D341Med (cell line): ENCODE measurements at regions not wholly inside any gene's neighbourhood (a gene's known extent, or its start where the extent isn't known, plus 50 kb on each side); places are given as distances from the start of the nearest gene placed in this dataset.
"Not testable (repeated sequence)": the region's sequence is repeated elsewhere in the genome, so short reads cannot be mapped to it uniquely, and the experiment has no call there.

Experiments used
- DNase-seq: peaks from one replicate; pipeline ENCODE4 v3.0.0; 2012; ENCODE audit warnings: low spot score

GRCh38 chr2:145771525-145771924 lies 1251.6 kb upstream of the ZEB2 start:
- no peak for DNase-seq

DNA sequence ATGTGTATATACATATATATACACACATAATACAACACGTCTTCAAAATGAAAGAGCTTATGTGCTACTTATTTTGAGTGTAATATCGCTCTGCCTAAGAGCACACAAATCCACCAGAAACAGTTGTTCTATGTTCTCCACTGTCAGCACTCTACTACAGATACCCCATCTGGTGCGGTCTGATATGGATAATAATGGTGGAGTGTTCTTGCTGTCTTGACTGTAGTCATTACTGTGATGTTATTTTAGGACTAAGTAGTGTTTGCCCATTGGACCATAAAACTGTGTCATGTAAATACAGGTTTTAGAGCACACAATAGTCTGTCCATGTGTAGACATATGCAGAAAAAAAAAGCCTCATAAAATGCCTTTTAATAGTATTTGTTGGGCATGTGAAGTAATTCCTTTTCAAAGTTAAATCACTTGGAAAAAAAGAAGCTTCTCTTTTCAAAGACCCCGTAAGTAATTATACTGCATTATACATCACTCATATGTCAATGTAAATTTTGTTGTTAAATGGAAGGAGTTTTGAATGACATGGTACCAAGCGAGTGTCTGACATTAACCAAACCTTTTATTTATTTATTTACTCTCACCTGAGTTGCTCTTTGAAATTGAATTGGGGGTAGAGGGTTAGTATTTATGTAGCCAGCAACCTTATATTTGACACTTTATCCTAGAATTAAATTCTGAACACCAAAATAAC lies 1249.2 kb upstream of the ZEB2 start:
- no peak for DNase-seq

- DNase-seq, result no peak
These were observed 1246.0 kb upstream of the ZEB2 start for GRCh38 chr2:145765874-145766273.

DNA sequence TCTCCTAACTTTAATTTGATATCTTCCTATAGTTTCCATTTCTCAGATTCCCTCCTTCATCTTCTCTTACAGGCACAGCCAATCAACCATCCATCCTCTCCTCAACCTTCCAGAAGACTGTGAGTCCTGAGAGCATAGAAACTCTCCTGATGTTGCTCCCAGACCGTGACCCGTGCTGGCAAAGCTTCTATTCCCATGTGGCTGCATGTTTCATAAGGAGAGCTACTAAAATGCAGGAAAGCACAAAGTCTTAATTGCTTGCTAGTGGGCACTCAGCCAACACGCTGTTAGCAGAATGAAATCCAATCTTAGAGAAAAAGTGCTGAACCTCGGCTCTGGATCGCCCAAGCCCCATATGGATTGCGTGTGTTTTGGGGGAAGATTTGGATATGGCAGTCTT lies 1244.7 kb upstream of the ZEB2 start:
- DNase-seq, result peak; percentile 28

GRCh38 chr2:145760781-145761649 lies 1241.1 kb upstream of the ZEB2 start:
- DNase-seq, result no peak

DNA sequence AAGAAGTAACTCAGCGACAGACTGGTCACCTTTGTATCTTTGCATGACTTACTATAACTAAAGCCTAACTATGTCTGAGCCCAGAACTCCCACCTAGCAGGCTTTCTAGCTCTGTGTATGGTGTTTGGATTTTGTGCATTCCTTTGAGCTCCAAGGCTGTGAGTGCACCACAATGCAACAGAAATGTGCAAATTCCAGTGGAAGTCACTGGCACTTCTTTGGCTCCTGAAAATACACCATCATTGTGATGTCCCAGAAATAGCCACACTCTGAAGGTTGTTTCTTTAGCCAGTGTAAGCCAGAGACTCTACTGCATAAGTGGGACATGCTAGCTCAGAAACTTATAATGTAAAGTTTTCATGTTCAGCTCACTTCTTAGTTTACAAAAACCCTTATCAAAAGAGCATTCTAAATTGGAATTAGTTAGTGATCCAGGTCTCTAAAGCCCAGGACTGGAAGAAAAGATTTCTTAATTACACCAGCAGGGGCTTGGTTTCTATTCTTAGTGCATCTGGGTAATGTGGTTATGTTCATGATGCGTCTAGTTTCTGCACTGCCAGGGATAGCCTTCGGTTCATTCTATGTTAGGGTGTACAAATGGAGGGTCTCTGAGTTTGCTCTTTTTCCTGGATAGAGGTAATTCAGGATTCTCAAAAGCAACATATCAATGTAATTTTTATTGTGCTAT lies 1239.5 kb upstream of the ZEB2 start:
- no peak for DNase-seq

- DNase-seq, result no peak
These were observed 1237.8 kb upstream of the ZEB2 start for GRCh38 chr2:145757503-145758246.

GRCh38 chr2:145755019-145755837 lies 1235.3 kb upstream of the ZEB2 start:
- DNase-seq, result no peak

DNA sequence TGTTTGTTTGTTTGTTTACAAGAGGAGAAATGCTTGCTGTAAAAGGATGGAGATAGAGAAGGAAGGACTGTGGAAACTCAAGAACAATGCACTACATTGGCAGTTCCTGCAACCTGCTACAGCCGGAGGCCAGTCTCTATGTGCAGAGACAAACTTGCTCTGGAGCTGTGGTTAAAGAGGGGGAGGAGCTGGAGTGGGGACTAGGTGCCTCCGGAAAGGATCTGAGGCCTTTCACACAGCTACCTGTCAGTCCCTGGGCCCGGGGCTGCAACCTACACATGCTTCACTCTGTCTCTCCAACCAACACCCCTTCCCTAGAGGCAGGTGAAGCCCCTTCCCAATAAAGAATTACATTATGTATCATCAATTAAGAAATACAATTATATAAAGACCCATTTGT lies 1234.0 kb upstream of the ZEB2 start:
- DNase-seq, result no peak

GRCh38 chr2:145753041-145753608 lies 1233.2 kb upstream of the ZEB2 start:
- no peak for DNase-seq

DNA sequence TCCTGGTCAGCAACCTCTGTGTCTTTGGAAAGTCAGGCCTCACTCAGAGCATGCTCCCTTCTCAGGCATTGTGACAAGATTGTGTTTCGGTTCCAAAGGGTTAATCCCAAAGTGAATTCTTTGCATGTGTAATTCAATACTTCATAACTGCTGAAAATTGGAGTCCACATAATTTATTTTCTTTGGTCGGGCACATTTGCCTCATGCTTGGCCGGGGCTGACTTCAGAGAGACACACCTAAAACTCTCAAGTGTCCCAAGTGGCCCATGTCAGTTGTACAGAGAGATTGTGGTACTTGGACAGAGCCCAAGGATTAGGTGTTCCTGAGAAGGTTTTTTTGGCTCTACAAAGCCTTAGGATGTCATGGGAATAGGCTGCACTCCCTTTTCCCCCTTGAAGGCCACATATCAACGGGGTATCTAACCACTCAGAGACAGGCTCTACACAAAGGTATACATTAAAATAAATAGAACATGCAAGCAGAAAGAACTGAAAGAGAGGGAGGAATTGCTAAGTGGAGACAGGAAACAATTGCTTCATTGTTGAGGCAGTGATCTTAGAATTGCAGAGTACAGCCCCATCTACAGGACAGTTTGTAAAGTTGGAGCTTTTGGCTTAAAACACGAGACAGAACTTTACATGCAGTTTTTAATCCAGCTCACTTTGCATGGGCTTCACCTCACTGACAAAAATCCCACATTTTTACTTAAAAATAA lies 1232.3 kb upstream of the ZEB2 start:
- DNase-seq, result peak; percentile 48

- no peak for DNase-seq
These were observed 1231.7 kb upstream of the ZEB2 start for GRCh38 chr2:145751629-145752028.

DNA sequence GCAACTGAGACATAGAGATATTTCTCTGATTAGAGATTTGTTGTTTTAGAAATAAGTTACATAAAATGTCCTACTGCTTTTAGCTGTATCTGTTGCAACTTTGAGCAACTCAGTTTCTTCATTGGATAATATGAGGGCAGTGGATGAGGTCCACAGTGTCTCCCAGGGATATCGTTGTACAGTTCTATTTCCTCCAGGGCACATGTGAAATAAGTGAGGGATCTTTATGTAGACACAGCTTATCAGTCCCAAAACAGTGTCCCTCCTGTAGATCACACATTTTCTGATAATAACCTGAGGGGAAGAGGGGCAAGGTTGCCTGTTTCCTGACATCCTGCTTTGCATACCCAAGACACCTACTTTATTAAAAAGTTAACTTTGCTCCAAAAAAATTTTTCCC lies 1231.2 kb upstream of the ZEB2 start:
- DNase-seq, result no peak

DNA sequence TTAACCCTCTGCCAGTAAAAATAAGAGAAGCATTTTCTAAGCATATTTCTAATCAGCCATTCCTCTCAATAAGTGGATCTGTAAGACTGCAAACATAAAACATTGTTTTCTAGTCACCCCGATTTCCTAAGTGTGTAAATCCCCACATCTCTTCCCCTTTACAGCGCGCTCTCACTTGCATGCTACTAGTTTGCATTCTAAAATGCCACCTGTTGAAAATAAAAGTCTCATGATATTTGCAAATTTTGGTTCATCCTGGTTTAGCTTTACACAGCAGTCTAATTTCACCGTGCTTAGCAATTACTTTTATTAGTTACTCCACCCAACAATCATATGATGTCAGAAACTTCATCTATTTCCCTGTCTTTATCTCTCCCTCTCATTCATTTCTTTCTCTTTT lies 1230.7 kb upstream of the ZEB2 start:
- DNase-seq, result no peak

GRCh38 chr2:145750144-145750543 lies 1230.2 kb upstream of the ZEB2 start:
- no peak for DNase-seq

DNA sequence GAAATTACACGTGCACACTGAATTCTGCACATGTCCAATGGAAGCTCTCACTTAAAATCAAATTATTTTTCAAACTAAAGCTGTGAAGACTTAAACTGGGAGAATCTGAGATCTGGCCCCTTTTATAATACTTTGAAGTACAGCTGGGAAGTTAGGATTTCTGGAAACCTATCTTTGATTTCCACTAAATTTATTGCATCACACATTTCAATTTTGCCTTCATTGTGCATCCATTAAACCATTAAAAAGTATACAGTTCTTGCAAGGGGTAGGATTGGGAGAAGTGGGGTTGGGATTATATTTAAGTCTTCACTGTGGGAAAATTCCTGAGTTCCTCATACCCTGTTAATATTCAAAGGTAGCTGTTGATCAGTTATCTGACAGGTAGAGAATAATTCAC lies 1229.6 kb upstream of the ZEB2 start:
- no peak for DNase-seq

DNA sequence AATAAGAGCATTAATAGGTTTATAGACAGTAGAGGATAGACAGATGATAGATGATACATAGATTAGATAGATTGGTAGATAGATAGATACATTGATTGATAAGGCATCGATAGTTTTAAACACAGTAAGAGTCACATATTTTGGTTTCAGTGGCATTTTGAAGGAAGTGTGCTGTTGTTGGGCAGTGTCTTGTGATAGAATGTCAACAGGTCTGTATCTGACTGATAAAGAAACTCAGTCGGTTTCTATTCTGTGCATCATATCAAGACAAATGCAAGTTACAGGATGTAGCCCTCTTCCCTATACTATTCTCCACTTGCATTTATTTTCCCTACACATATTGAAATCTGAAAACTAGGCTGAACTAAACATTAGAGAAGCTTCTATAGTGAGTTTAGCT lies 1229.0 kb upstream of the ZEB2 start:
- DNase-seq, result no peak

- no peak for DNase-seq
These were observed 1227.8 kb upstream of the ZEB2 start for GRCh38 chr2:145747715-145748114.

DNA sequence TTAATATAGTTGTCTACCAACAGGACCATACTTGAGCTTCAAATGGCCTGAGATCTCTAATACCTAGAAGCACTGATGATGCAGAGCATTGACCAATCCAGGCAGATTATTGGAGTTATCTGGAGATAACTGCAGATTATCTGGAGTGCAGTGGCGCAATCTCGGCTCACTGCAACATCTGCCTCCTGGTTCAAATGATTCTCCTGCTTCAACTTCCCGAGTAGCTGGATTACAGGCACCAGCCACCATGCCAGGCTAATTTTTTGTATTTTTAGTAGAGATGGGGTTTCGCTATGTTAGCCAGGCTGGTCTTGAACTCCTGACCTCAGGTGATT lies 1225.4 kb upstream of the ZEB2 start:
- not testable (repeated sequence) for DNase-seq
